GM19025 (cell line): ENCODE measurements at regions not wholly inside any gene's neighbourhood (a gene's known extent, or its start where the extent isn't known, plus 50 kb on each side); places are given as distances from the start of the nearest gene placed in this dataset.
"Not testable (repeated sequence)": the region's sequence is repeated elsewhere in the genome, so short reads cannot be mapped to it uniquely, and the experiment has no call there.

Source experiments
- ATAC-seq: cut with Tn5 transposase; IDR thresholded peaks from one replicate; pipeline ENCODE4 v1.9.1; 2021; ENCODE audit warnings: mild to moderate bottlenecking, low read depth, moderate library complexity; ENCODE audit not compliant: unreplicated experiment

- ATAC-seq, result not testable (repeated sequence)
Measured at GRCh38 chr7:73176813-73177212, 91.0 kb upstream of the SPDYE9 start.

GRCh38 chr7:73175322-73175721 is 89.5 kb upstream of the SPDYE9 start:
- ATAC-seq, result not testable (repeated sequence)

- ATAC-seq, result not testable (repeated sequence)
Measured at GRCh38 chr7:73170902-73171301, 85.1 kb upstream of the SPDYE9 start.

GRCh38 chr7:73170415-73170814 is 84.6 kb upstream of the SPDYE9 start:
- ATAC-seq, result not testable (repeated sequence)

- not testable (repeated sequence) for ATAC-seq
Measured at GRCh38 chr7:73166152-73166551, 80.3 kb upstream of the SPDYE9 start.

- not testable (repeated sequence) for ATAC-seq
Measured at GRCh38 chr7:73162680-73163079, 76.8 kb upstream of the SPDYE9 start.

- ATAC-seq, result not testable (repeated sequence)
Measured at GRCh38 chr7:73161727-73162126, 75.9 kb upstream of the SPDYE9 start.

GRCh38 chr7:73157169-73157661 is 71.4 kb upstream of the SPDYE9 start:
- ATAC-seq, result not testable (repeated sequence)

- not testable (repeated sequence) for ATAC-seq
Measured at GRCh38 chr7:73156510-73157168, 70.8 kb upstream of the SPDYE9 start.

GRCh38 chr7:73154586-73155038 is 68.8 kb upstream of the SPDYE9 start:
- peak; percentile 94 for ATAC-seq

- ATAC-seq, result not testable (repeated sequence)
Measured at GRCh38 chr7:73153921-73154585, 68.2 kb upstream of the SPDYE9 start.

- not testable (repeated sequence) for ATAC-seq
Measured at GRCh38 chr7:73148570-73148969, 62.7 kb upstream of the SPDYE9 start.

GRCh38 chr7:73147681-73148080 is 61.8 kb upstream of the SPDYE9 start:
- not testable (repeated sequence) for ATAC-seq

- not testable (repeated sequence) for ATAC-seq
Measured at GRCh38 chr7:73143993-73144392, 58.2 kb upstream of the SPDYE9 start.

- not testable (repeated sequence) for ATAC-seq
Measured at GRCh38 chr7:73137922-73138321, 52.1 kb upstream of the SPDYE9 start.
